SH-SY5Y (cell line): ENCODE measurements at regions not wholly inside any gene's neighbourhood (a gene's known extent, or its start where the extent isn't known, plus 50 kb on each side); places are given as distances from the start of the nearest gene placed in this dataset.

Experiments used
- GATA2 ChIP-seq: IDR thresholded peaks from 2 replicates; pipeline ENCODE4 v1.6.1; 2011; ENCODE audit warnings: mild to moderate bottlenecking, low read depth, low read length
- GATA3 ChIP-seq: IDR thresholded peaks from 2 replicates; pipeline ENCODE4 v1.6.1; 2011; ENCODE audit warnings: low read depth, mild to moderate bottlenecking, low read length, moderate library complexity

DNA sequence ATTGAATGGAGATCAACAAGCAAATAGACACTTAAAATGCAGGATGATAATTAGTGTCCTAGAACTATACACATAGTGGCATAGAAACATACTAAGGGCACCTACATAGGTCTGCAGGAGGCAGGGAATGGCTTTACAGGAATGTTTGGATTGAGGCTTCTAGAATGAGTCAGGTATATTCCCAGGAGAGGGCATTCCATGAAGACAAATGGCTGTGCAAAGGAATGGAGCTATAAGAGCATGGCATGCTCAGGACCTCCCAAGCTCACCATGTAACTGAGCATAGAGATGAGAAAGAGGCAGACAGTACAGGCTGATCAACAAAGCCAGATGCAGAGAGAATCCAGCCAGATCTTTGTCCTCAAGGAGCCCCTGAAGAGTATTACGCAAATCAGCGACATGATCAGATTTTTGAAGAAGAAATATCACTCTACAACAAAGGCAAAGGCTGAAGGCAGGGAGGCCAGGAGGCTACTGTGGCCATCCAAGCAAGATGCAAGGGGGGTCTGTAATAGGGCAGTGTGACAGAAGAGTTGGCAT lies 211.1 kb upstream of the MTNR1B start:
- TF ChIP-seq GATA2 (no peak), GATA3 (no peak)

DNA sequence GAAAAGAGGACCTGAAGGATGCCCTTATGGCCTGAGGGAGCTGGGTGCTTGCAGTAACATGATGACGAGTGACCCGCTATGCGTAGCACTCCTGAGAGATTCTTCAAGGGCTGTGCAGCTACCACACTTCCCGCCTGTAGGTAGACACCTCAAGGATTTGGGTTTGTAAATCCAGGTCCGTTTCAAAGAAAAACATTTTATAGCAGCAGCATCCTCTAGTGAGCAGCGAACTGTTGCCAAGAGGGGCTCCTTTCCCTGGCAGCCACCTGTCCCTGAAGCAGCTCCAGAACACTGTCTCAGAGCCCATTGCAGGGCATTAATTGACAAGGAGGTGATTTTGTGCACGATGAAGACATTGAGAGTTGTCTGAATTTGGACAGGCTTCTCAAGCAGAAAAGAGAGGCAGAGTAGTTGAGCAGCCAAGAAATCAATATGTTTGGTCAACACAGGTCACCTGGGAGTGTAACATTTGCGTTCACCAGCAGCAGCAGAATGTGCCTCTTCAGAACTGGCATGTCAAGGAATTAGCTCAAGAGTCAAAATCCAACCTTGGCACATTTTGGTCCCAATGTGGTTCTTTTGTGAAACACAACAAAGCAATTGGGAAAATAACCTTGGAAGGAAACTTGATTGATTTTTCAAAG lies 209.8 kb upstream of the MTNR1B start:
- TF ChIP-seq GATA2 (no peak), GATA3 (no peak)

DNA sequence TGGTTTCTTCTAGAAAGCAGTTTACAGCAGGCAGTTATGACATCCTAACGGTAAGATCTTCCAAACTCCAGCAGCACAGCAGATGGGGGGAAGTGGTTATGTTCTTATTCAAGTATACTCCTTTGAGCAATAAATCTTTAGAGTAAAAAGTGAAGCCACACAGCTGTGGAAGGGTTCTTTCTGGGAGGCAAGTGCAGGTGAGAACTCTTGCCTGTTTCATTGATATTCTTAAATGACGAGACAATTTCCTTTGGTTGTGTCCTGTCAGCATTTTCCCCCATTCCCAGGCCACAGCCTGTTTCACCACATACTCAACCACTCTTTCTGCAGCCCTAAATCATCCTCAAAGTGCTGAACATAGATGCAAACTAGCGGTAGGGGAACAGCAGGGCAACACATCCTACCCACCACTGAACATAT lies 207.3 kb upstream of the MTNR1B start:
- TF ChIP-seq GATA2 (no peak), GATA3 (no peak)

DNA sequence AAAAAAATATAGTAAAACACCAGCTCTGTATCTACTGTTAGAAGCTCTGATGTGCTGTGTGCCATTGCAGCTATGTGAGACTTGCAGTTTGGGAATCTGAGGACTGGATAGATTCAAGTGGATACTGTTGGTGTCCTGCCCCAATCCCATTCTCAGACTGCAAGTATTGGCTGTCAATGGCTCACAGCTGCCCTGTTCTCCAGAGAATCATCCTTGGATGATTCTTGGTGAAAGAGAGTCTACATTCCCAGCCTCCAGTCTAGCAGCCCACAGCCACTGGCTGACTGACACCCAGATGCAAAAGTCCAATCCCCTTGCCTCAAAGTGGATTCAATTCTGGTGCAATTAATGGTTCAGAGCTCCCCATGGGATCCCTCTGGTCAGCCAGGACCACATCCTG lies 206.1 kb upstream of the MTNR1B start:
- no peak for TF ChIP-seq GATA3
- TF ChIP-seq GATA2 = no peak

DNA sequence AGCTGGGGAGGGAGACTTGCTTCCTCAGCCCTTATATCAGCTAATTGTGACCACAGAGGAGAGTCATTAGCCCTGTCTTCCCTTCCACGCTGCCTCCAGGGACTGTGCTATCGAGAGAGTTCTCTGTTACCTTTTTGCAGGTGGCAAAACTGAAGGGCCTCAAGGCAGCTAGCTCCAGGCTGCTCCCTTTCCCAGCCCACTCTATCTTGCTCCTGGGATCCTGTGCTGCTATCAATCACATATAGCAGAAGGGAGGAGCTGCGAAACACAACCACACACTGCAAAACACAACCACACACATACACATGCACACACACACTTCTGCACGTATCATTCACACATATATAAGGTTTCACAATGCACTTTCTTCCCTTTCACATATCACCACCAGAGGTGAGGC lies 205.3 kb upstream of the MTNR1B start:
- no peak for TF ChIP-seq GATA2
- TF ChIP-seq GATA3 = no peak

DNA sequence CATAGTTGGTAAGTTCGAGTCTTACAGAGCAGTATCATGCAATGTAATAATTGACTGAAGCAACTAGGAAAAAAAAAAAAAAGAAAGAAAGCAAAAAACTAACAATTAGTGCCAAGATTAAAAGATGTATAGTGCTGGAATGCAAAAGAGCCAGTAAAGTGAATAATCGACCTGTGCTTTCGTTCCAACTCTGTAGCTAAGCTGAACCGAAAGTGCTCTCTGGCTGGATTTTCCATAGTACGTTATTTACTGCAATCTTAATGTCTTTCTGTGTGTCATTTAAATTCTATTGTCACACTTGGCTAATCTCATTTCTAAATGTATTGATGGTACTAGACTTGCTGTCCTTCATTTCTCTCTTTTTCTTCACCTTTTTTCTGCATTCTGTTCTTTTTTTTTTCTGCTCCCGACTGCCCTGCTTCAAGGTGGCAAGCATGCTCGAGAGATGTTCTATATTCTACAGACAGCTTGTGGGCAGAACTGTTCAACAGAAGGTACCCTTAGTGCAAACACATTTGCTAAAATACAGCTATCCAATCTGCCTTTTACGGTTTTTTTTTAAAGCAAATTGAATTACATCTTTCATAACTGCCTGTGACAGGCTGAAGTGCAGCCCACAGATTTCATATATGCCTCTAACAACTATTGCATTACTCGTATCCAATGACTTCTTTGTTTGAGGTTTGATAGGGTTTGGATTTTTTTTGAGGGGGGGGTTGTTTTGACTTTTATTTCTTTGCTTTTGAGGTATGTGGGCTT lies 204.2 kb upstream of the MTNR1B start:
- TF ChIP-seq GATA3 (no peak), GATA2 (no peak)

DNA sequence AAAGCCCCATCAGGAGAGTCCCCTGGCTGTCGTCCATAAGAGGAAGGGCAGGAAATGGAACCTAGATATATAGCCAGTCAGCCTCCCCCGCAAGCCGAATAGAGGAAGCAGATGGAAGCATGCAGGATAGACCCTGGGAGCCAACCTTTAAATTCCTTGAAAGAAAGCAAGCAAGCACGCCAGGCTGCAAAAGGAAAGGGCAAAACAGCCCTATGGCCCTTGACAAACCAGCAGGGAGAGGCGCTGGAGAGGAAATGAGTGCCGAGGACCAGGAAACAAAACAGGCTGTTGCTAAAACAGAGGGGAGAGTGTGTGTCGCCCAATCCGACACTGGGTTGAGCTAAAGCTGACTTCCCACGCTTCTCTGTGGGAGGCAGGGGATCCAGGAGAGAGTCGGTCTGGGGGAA lies 203.5 kb upstream of the MTNR1B start:
- TF ChIP-seq GATA3 (no peak), GATA2 (no peak)

DNA sequence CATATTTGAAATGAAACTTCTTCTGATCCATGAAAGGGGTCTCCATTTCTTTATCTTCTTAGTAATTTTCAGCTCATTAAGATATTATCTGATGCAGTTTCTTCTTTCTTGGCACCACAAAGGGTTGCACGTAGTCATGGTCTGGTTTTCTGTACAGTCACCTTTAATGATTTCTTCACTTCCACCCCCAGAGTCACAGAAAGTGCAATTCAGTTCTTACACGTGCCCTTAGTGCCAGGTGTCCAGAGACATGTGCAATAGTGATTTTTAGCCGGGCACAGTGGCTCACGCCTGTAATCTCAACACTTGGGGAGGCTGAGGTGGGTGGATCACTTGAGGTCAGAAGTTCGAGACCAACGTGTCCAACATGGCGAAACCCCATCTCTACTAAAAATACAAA lies 202.8 kb upstream of the MTNR1B start:
- TF ChIP-seq GATA3 (no peak), GATA2 (no peak)

DNA sequence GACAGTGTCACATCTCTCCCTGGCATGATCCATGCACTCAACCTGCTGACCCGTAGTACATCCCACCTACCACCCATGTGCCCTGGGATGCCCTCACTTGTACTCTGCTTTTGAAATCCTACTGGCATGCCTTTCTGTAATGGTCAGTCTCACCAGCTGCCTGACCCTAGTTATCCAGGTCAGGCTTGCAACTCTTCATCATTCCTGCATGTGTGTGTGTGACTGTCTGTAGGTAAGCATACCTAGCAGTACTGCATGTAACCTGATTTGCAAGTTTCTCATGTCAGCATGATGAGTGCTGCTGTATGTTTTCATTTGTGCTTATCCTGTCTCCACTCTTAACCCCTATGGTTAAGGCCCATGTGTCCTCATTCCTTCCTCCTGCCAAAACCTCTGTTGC lies 202.0 kb upstream of the MTNR1B start:
- no peak for TF ChIP-seq GATA3
- no peak for TF ChIP-seq GATA2

DNA sequence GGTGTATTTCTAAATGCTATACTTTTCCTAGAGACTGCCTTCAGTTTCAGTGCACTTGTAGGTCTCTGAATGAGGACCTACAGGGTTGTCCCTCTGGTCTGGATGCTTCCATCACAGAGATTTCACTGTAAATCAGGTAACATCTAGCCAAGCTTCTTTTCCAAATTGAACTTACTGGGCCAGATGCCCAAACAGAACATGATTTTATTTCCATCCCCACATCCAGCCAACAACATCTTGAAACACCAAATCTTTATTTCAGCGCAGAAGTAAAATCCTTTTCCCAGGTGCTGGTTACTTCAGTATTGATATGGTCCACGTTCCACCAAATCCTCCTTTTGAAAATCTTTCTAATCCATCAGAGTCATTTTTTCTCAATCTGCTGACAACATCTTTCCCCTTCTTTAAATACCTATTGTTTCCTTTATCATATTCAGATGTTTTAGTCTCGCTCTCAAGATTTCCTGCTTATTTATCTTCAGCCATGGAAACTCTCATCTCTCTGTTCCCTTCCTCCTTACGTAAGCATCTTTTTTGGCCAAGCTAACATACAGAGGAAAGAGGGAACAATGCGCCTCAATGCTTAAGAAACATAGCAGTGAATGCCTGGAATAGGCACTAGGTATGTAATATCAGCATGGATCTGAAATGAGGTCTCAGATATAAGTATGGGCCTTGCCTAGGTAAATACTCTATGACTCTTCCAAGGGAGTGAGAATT lies 201.2 kb upstream of the MTNR1B start:
- TF ChIP-seq GATA3 (no peak), GATA2 (no peak)

DNA sequence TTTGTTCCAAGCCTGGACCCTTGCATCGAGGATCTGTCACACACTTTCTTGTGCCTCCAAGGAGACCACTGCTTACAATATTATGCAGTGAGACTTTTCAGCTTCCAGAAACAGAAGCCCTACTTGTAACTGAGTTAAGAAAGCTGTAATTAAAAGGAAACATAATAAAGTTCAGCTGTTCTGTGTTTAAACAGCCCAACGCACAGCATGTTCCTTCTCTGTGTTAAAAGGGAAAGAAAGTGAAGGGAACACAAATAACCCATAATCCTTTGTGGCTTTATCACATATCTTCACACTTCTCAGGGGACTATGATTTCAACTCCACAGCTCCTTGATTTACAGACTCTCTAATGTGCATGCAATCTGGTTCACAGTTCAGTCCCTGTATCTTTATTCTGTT lies 200.3 kb upstream of the MTNR1B start:
- TF ChIP-seq GATA2 = no peak
- TF ChIP-seq GATA3 = no peak

DNA sequence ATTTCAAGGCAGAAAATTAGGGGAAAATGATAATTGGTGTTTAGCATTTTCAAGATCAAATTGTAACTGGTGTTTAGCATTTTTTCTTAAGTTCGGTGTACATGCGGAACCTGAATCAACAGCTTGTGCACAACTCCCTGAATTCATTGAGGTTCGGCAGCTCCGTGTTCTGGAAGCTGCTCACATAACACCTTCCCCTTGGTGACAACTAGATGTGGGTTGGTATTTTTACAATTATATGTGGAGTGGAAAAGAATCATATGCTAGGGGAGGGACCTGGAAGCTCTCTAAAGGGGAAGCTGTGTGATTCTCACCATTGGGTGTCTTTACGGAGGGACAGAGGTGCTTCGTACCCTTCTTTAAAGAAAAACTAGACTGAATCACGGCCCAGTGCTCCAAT lies 199.0 kb upstream of the MTNR1B start:
- TF ChIP-seq GATA2 (no peak), GATA3 (no peak)

DNA sequence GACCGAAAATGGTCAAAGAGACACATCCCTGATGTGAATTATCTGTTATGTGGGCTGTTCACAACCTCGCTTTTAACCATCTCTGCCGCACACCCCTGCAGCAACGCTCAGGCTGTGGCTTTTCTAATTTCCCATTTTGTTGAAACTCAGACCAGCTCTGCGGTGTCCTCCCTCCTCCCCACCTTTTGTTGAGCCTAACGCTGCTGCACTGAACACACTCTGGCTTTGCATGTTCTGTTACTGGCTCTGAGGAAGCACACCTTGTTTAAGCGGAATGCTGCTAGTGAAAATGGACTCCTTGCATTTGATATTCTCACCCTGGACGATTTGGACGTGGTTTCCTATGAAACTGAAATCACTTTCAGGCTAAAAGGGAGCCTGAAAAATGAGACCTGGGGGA lies 198.5 kb upstream of the MTNR1B start:
- TF ChIP-seq GATA2 (0 out of 2 replicates have a peak, but pooled peaks have one; percentile 13), GATA3 (no peak)

DNA sequence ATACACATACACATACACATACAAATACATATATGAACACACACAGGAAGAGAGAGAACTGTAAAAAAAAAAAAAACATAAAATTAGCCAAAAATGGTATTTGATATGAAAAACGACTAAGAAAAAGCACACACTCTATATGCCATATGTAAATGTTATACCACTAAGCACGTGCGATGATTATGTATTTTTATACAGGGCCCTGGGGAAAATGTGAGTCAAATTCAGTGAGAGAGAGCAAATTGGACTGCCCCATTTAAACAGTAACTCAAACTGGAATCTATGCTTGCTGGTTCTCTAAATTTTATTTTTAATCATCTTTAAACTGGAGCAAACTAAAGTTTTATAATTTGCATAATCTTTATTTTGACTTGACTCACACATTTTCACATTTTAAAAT lies 197.8 kb upstream of the MTNR1B start:
- no peak for TF ChIP-seq GATA3
- TF ChIP-seq GATA2 = no peak
